HL-60 (cell line): ENCODE measurements at regions not wholly inside any gene's neighbourhood (a gene's known extent, or its start where the extent isn't known, plus 50 kb on each side); places are given as distances from the start of the nearest gene placed in this dataset.

Source experiments
- DNase-seq, 2 experiments: peaks; one replicate each; pipeline ENCODE4 v3.0.0-alpha.2; 2010 to 2020; ENCODE audit warnings: low read depth in 1 of 2, low spot score in 1 of 2
- H3K27ac ChIP-seq: fragments of 250-450 bp; sonication (Bioruptor Pico); replicated peaks from 2 replicates; pipeline ENCODE4 v1.5.1; 2020; ENCODE audit warnings: mild to moderate bottlenecking, moderate library complexity
- H3K27me3 ChIP-seq: fragments of 250-450 bp; sonication (Bioruptor Pico); 2 replicates; pipeline ENCODE4 v1.5.1; 2021; ENCODE audit warnings: mild to moderate bottlenecking, moderate library complexity; ENCODE audit not compliant: insufficient read depth, poor library complexity, severe bottlenecking
- H3K4me3 ChIP-seq: replicated peaks from 2 replicates; pipeline ENCODE4 v1.5.1; 2011; ENCODE audit warnings: mild to moderate bottlenecking, control low read depth, low read length; ENCODE audit not compliant: insufficient read depth
- GABPA ChIP-seq: IDR thresholded peaks from 2 replicates; pipeline ENCODE4 v1.6.1; 2012; ENCODE audit warnings: low read depth
- POLR2AphosphoS5 ChIP-seq: IDR thresholded peaks from 2 replicates; pipeline ENCODE4 v1.6.1; 2012; ENCODE audit warnings: low read depth
- SPI1 ChIP-seq: IDR thresholded peaks from 2 replicates; pipeline ENCODE4 v1.6.1; 2012; ENCODE audit warnings: low read depth, mild to moderate bottlenecking, borderline replicate concordance
- TF ChIP-seq, protein P1 (sequence below): IDR thresholded peaks from one replicate; pipeline ENCODE4 v1.5.1; 2011; ENCODE audit warnings: low read length, control low read depth, inconsistent platforms; ENCODE audit not compliant: insufficient read depth
- TF ChIP-seq, protein P2 (sequence below): IDR thresholded peaks from 2 replicates; pipeline ENCODE4 v1.6.1; 2012; ENCODE audit warnings: low read depth; ENCODE audit not compliant: insufficient replicate concordance

DNA sequence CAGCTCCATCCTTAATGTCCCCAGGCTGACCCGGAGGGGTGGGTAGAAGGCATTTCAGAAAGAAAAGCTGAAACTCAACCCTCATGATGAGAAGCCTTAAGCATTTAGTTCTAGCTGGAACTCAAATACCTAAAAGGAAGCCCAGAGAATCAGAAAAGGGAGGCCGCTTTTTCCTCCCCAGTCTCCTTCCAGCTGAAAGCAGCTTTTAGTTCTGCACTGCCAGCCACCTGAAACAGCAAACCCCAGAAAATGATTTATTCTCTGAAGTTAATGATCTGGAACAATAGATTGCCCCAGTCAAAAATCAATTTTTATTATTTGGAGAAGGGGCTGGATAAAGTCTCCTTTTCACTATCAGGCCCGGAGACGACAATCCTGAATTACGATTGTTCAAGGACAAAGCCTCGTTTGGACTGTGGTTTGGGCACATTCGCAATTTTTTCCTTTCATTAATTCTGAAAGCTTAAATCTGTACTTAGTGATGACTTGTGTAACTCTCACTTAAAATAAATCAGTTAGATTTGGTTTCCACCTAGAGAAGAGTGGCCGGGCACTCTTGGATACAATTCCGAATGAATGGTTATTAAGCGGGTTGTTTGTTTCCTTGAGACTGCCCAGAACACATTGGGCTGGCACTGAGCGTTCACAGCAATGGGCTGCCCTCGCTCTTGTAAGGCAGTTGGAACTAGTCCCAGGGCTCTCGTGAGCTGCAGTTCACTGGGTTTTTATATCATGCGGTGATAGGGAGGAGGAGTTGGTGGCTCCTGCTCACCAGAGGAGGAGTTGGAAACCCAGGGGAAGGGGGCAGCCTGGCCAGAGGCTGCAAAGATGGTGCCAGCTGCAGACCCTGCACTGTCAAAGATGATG is 262.2 kb downstream of the CCSER2 start:
- no peak for TF ChIP-seq POLR2AphosphoS5
- TF ChIP-seq GABPA, result no peak
- TF ChIP-seq, protein P1, sequence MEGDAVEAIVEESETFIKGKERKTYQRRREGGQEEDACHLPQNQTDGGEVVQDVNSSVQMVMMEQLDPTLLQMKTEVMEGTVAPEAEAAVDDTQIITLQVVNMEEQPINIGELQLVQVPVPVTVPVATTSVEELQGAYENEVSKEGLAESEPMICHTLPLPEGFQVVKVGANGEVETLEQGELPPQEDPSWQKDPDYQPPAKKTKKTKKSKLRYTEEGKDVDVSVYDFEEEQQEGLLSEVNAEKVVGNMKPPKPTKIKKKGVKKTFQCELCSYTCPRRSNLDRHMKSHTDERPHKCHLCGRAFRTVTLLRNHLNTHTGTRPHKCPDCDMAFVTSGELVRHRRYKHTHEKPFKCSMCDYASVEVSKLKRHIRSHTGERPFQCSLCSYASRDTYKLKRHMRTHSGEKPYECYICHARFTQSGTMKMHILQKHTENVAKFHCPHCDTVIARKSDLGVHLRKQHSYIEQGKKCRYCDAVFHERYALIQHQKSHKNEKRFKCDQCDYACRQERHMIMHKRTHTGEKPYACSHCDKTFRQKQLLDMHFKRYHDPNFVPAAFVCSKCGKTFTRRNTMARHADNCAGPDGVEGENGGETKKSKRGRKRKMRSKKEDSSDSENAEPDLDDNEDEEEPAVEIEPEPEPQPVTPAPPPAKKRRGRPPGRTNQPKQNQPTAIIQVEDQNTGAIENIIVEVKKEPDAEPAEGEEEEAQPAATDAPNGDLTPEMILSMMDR, result no peak
- TF ChIP-seq, protein P2, sequence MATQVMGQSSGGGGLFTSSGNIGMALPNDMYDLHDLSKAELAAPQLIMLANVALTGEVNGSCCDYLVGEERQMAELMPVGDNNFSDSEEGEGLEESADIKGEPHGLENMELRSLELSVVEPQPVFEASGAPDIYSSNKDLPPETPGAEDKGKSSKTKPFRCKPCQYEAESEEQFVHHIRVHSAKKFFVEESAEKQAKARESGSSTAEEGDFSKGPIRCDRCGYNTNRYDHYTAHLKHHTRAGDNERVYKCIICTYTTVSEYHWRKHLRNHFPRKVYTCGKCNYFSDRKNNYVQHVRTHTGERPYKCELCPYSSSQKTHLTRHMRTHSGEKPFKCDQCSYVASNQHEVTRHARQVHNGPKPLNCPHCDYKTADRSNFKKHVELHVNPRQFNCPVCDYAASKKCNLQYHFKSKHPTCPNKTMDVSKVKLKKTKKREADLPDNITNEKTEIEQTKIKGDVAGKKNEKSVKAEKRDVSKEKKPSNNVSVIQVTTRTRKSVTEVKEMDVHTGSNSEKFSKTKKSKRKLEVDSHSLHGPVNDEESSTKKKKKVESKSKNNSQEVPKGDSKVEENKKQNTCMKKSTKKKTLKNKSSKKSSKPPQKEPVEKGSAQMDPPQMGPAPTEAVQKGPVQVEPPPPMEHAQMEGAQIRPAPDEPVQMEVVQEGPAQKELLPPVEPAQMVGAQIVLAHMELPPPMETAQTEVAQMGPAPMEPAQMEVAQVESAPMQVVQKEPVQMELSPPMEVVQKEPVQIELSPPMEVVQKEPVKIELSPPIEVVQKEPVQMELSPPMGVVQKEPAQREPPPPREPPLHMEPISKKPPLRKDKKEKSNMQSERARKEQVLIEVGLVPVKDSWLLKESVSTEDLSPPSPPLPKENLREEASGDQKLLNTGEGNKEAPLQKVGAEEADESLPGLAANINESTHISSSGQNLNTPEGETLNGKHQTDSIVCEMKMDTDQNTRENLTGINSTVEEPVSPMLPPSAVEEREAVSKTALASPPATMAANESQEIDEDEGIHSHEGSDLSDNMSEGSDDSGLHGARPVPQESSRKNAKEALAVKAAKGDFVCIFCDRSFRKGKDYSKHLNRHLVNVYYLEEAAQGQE, result no peak
- TF ChIP-seq SPI1, result no peak
- no peak overlapping the region for H3K4me3 ChIP-seq
- DNase-seq, result no peak
- H3K27ac ChIP-seq, result no peak overlapping the region
- H3K27me3 ChIP-seq, result no peaks in the 10 kb centered on the region

DNA sequence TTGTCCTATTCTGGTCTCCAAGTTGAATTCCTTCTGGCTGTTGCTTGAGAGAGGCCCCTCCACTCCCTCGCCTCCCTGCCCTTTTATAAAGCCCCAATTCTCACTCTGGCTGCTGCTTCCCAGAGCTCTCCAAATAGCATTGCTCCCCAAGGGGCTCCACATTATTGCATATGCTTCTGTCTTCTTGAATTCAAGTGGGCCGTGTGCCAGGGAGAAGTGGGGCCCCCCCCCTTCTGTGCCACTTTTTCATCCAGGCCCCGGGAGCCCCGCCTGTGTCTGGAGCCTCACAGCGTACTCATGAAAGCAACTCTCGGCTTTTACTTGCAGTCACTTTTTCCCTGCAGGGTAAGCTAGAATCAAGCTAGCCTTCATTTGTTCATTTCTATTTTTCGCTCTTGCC is 265.1 kb downstream of the CCSER2 start:
- no peak for DNase-seq
- TF ChIP-seq SPI1 (no peak), POLR2AphosphoS5 (no peak)
- TF ChIP-seq, protein P2, result no peak
- H3K4me3 ChIP-seq, result no peak overlapping the region
- H3K27ac ChIP-seq, result no peak overlapping the region
- H3K27me3 ChIP-seq, result no peaks in the 10 kb centered on the region

DNA sequence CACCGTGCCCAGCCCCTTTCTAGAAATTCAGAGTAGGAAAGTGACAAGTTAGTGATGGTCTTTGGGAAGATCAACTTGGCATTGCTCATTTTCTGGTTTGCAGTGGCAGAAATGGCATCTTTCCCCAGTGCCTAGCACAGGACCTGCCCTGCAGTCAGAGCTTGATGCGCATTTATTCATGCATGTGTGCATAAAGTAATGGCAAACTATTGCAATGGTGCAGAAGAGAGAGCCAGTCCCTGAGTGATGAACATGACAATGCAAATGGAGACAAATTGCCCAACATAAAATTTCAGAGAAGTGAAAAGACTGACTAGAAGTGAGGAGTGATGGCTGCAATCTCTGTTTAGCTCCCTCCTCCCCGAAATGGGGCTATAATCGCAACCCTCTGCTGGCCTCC is 268.2 kb downstream of the CCSER2 start:
- H3K4me3 ChIP-seq, result no peak overlapping the region
- TF ChIP-seq SPI1 (no peak), POLR2AphosphoS5 (no peak), GABPA (no peak)
- TF ChIP-seq, protein P2, result no peak
- TF ChIP-seq, protein P1, result no peak
- no peak overlapping the region for H3K27ac ChIP-seq
- no peak for DNase-seq
- H3K27me3 ChIP-seq, result no peaks in the 10 kb centered on the region
